ENCODE measurements at regions not wholly inside any gene's neighbourhood (a gene's known extent, or its start where the extent isn't known, plus 50 kb on each side); places are given as distances from the start of the nearest gene placed in this dataset.

GRCh38 chr1:239619190-239619589 is 232.8 kb downstream of the CHRM3 start:
- no peak overlapping the region for H2AFZ ChIP-seq (ENCODE audit: low read depth, low read length)
- no peaks in the 10 kb centered on the region for H3K36me3 ChIP-seq (ENCODE audit: insufficient read depth, low read length)
- no peaks in the 10 kb centered on the region for H3K9me3 ChIP-seq (ENCODE audit: low read length)
- H3K4me1 ChIP-seq (ENCODE audit: insufficient read depth, low read length) = peaks cover 3% of the 10 kb centered on the region
- no peak overlapping the region for H3K4me3 ChIP-seq (ENCODE audit: low read length)
- H3K27me3 ChIP-seq (ENCODE audit: insufficient read depth, low read length) = no peaks in the 10 kb centered on the region

- no peaks in the 10 kb centered on the region for H3K27me3 ChIP-seq (ENCODE audit: insufficient read depth, low read length)
- no peaks in the 10 kb centered on the region for H3K9me3 ChIP-seq (ENCODE audit: low read length)
- no peak overlapping the region for H3K4me3 ChIP-seq (ENCODE audit: low read length)
- no peak overlapping the region for H2AFZ ChIP-seq (ENCODE audit: low read depth, low read length)
- H3K36me3 ChIP-seq (ENCODE audit: insufficient read depth, low read length) = no peaks in the 10 kb centered on the region
- H3K4me1 ChIP-seq (ENCODE audit: insufficient read depth, low read length) = no peaks in the 10 kb centered on the region
These were observed 244.4 kb downstream of the CHRM3 start for GRCh38 chr1:239630767-239631166.

- no peak overlapping the region for H2AFZ ChIP-seq (ENCODE audit: low read depth, low read length)
- no peaks in the 10 kb centered on the region for H3K27me3 ChIP-seq (ENCODE audit: insufficient read depth, low read length)
- H3K4me1 ChIP-seq (ENCODE audit: insufficient read depth, low read length) = no peaks in the 10 kb centered on the region
- H3K9me3 ChIP-seq (ENCODE audit: low read length) = no peaks in the 10 kb centered on the region
- H3K4me3 ChIP-seq (ENCODE audit: low read length) = no peak overlapping the region
- H3K36me3 ChIP-seq (ENCODE audit: insufficient read depth, low read length) = no peaks in the 10 kb centered on the region
These were observed 247.1 kb downstream of the CHRM3 start for GRCh38 chr1:239633432-239633831.

GRCh38 chr1:239635276-239635675 is 248.9 kb downstream of the CHRM3 start:
- H3K9me3 ChIP-seq (ENCODE audit: low read length) = no peaks in the 10 kb centered on the region
- no peaks in the 10 kb centered on the region for H3K4me1 ChIP-seq (ENCODE audit: insufficient read depth, low read length)
- H2AFZ ChIP-seq (ENCODE audit: low read depth, low read length) = no peak overlapping the region
- no peaks in the 10 kb centered on the region for H3K27me3 ChIP-seq (ENCODE audit: insufficient read depth, low read length)
- H3K4me3 ChIP-seq (ENCODE audit: low read length) = no peak overlapping the region
- no peaks in the 10 kb centered on the region for H3K36me3 ChIP-seq (ENCODE audit: insufficient read depth, low read length)

GRCh38 chr1:239636347-239636746 is 250.0 kb downstream of the CHRM3 start:
- no peak overlapping the region for H2AFZ ChIP-seq (ENCODE audit: low read depth, low read length)
- H3K4me3 ChIP-seq (ENCODE audit: low read length) = no peak overlapping the region
- no peaks in the 10 kb centered on the region for H3K36me3 ChIP-seq (ENCODE audit: insufficient read depth, low read length)
- no peaks in the 10 kb centered on the region for H3K9me3 ChIP-seq (ENCODE audit: low read length)
- no peaks in the 10 kb centered on the region for H3K27me3 ChIP-seq (ENCODE audit: insufficient read depth, low read length)
- H3K4me1 ChIP-seq (ENCODE audit: insufficient read depth, low read length) = no peaks in the 10 kb centered on the region

DNA sequence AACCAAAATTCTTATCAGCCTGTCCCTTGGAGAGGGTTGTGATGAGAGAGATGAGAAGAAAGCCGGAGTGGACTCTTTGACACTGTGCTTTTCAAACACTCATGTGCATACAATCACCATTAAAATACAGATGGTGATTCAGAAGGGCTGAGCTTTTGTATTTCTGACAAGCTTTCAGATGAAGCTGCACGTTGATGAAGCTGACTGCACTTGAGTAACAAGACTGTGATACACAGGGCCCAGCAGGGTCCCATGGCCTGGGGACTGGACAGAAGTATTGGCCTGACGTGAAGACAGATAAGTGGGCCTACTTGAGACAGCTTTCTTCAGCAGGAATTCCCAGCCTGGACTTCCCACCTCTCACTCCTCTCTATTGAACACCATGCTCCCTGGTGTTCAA is 258.2 kb downstream of the CHRM3 start:
- Histone ChIP-seq H3K4me1 (ENCODE audit: insufficient read depth, low read length) (no peaks in the 10 kb centered on the region), H3K27me3 (ENCODE audit: insufficient read depth, low read length) (no peaks in the 10 kb centered on the region), H3K4me3 (ENCODE audit: low read length) (no peak overlapping the region), H3K36me3 (ENCODE audit: insufficient read depth, low read length) (no peaks in the 10 kb centered on the region), H2AFZ (ENCODE audit: low read depth, low read length) (no peak overlapping the region), H3K9me3 (ENCODE audit: low read length) (no peaks in the 10 kb centered on the region)

DNA sequence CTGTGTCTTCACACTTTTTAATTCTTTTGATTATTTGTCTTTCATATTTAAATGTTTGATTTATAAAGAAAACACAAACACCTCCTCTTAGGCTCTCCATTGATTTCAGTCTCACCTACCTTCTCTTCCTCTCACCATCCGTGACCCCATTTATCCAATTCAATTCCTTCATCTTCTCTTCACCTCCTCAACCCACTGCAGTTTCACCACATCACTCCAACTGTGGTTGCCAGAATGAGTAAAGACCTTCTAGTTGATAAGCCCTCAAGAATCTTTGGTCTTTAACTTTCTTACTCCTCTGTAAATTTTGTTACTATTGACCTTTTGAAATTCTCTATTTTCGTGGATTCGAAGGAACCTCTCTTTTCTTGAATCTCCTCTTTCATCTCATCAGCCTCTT is 260.7 kb downstream of the CHRM3 start:
- H3K36me3 ChIP-seq (ENCODE audit: insufficient read depth, low read length) = no peaks in the 10 kb centered on the region
- H2AFZ ChIP-seq (ENCODE audit: low read depth, low read length) = no peak overlapping the region
- no peaks in the 10 kb centered on the region for H3K9me3 ChIP-seq (ENCODE audit: low read length)
- no peak overlapping the region for H3K4me3 ChIP-seq (ENCODE audit: low read length)
- H3K4me1 ChIP-seq (ENCODE audit: insufficient read depth, low read length) = no peaks in the 10 kb centered on the region
- H3K27me3 ChIP-seq (ENCODE audit: insufficient read depth, low read length) = no peaks in the 10 kb centered on the region

- no peaks in the 10 kb centered on the region for H3K4me1 ChIP-seq (ENCODE audit: insufficient read depth, low read length)
- H3K4me3 ChIP-seq (ENCODE audit: low read length) = no peak overlapping the region
- H3K36me3 ChIP-seq (ENCODE audit: insufficient read depth, low read length) = no peaks in the 10 kb centered on the region
- H3K9me3 ChIP-seq (ENCODE audit: low read length) = no peaks in the 10 kb centered on the region
- H2AFZ ChIP-seq (ENCODE audit: low read depth, low read length) = no peak overlapping the region
- no peaks in the 10 kb centered on the region for H3K27me3 ChIP-seq (ENCODE audit: insufficient read depth, low read length)
These were observed 261.7 kb downstream of the CHRM3 start for GRCh38 chr1:239647964-239648632.

DNA sequence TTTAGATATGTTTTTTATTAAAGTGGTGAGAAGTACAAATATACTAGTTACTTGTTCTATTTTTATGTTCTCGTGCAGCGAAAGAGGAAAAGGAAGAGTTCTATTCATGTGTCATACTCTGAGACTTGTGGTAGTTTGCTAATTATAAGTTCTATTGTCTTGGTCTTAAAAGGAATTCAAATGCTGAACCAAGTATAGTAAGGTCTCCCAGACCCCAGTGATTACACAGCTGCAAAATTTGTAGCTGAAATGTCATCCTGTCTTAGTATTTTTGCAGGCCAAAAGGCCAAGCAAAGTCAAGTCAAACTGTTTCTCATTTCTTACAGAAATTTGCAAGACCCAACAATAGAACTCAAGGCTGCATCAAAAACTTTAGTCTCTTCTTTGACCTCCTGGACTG is 268.7 kb downstream of the CHRM3 start:
- Histone ChIP-seq H3K9me3 (ENCODE audit: low read length) (no peaks in the 10 kb centered on the region), H3K36me3 (ENCODE audit: insufficient read depth, low read length) (no peaks in the 10 kb centered on the region), H3K27me3 (ENCODE audit: insufficient read depth, low read length) (no peaks in the 10 kb centered on the region), H3K4me1 (ENCODE audit: insufficient read depth, low read length) (no peaks in the 10 kb centered on the region), H3K4me3 (ENCODE audit: low read length) (no peak overlapping the region), H2AFZ (ENCODE audit: low read depth, low read length) (no peak overlapping the region)

DNA sequence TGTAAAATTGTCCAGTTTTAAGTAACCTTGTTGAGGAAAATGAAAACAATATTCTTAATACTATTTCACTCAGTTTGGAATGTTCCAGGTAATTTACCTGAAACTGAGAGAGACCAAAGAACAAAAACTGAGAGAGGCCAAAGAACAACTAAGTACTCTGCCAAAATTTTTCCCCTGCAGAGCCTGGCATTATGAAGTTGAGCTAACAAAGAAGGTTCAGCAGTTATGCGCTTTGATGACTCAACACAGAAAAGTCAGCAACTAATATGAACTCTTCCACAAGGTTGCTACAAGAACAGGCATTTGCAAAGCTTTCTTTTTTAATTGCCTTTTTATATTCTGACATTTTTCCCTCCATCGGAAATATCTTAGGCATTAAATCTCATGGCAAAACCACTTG is 270.9 kb downstream of the CHRM3 start:
- Histone ChIP-seq H3K4me1 (ENCODE audit: insufficient read depth, low read length) (no peaks in the 10 kb centered on the region), H3K36me3 (ENCODE audit: insufficient read depth, low read length) (no peaks in the 10 kb centered on the region), H3K9me3 (ENCODE audit: low read length) (no peaks in the 10 kb centered on the region), H3K4me3 (ENCODE audit: low read length) (no peak overlapping the region), H3K27me3 (ENCODE audit: insufficient read depth, low read length) (no peaks in the 10 kb centered on the region), H2AFZ (ENCODE audit: low read depth, low read length) (no peak overlapping the region)

DNA sequence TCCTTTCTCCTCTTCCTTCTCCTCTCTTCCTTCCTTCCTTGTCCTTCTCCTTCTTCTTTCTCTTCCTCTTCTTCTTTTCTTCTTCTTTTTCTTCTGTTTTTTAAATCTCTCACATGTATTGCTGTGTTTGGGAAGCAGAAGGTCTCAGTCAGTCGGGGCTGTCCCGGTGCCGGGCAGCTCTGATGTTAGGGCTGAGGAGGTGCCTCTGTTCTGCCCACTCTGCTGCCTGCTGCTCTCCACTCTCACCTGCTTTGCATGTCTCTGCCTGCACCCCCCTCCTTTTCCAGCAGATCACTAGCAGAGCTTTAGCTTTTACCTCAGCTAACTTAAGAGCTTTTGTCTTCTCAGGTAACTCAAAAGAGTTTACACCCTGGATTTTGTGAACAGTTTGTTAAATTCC is 276.6 kb downstream of the CHRM3 start:
- Histone ChIP-seq H3K4me3 (ENCODE audit: low read length) (no peak overlapping the region), H3K4me1 (ENCODE audit: insufficient read depth, low read length) (no peaks in the 10 kb centered on the region), H3K36me3 (ENCODE audit: insufficient read depth, low read length) (no peaks in the 10 kb centered on the region), H2AFZ (ENCODE audit: low read depth, low read length) (no peak overlapping the region), H3K27me3 (ENCODE audit: insufficient read depth, low read length) (no peaks in the 10 kb centered on the region), H3K9me3 (ENCODE audit: low read length) (no peaks in the 10 kb centered on the region)

DNA sequence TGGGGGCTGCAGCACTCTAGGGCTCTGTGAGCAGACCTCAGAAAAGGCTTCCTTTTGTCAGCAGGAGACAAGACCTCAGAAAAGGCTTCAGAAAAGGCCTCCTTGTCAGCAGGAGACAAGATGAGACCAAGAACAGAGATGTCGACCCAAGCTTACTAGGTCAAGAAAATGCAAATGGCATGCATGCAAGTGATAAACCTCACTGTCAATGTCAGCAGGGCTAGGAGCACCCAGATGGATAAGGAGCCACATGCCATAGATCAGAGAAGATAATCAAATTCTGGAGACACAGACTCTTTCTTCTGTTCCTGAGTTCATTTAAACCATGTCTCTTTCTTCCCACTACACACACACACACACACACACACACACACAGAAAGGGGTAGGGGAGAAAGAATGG is 285.9 kb downstream of the CHRM3 start:
- Histone ChIP-seq H3K4me1 (ENCODE audit: insufficient read depth, low read length) (no peaks in the 10 kb centered on the region), H3K36me3 (ENCODE audit: insufficient read depth, low read length) (no peaks in the 10 kb centered on the region), H3K9me3 (ENCODE audit: low read length) (no peaks in the 10 kb centered on the region), H3K27me3 (ENCODE audit: insufficient read depth, low read length) (no peaks in the 10 kb centered on the region), H2AFZ (ENCODE audit: low read depth, low read length) (no peak overlapping the region), H3K4me3 (ENCODE audit: low read length) (no peak overlapping the region)

DNA sequence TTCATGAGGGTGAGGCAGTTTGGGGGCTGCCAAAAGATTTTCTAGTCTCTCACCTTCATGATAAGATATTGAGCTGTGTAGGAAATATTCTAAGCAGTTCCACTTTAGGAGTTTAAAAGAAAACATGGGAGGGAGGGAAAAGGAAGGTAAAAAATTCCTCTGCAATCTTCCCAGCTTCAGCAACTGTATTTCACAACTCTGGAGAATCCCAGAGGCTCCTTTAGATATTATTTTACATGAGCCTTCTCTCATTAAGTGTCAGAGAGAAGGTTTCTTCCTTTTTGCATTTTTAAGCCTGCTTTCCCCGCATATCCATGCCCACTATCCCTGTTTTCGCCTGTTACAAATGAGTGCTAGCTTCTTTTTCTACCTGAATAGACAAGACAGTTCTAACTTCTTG is 289.4 kb downstream of the CHRM3 start:
- Histone ChIP-seq H3K4me3 (ENCODE audit: low read length) (no peak overlapping the region), H3K27me3 (ENCODE audit: insufficient read depth, low read length) (no peaks in the 10 kb centered on the region), H3K4me1 (ENCODE audit: insufficient read depth, low read length) (no peaks in the 10 kb centered on the region), H3K36me3 (ENCODE audit: insufficient read depth, low read length) (no peaks in the 10 kb centered on the region), H3K9me3 (ENCODE audit: low read length) (no peaks in the 10 kb centered on the region), H2AFZ (ENCODE audit: low read depth, low read length) (no peak overlapping the region)

GRCh38 chr1:239676522-239677273 is 290.3 kb downstream of the CHRM3 start:
- Histone ChIP-seq H3K9me3 (ENCODE audit: low read length) (no peaks in the 10 kb centered on the region), H3K4me1 (ENCODE audit: insufficient read depth, low read length) (peaks cover under 1% of the 10 kb centered on the region), H3K27me3 (ENCODE audit: insufficient read depth, low read length) (no peaks in the 10 kb centered on the region), H2AFZ (ENCODE audit: low read depth, low read length) (no peak overlapping the region), H3K4me3 (ENCODE audit: low read length) (no peak overlapping the region), H3K36me3 (ENCODE audit: insufficient read depth, low read length) (no peaks in the 10 kb centered on the region)
